Effector memory CD4-positive, alpha-beta T cell (primary cell): ENCODE measurements at regions not wholly inside any gene's neighbourhood (a gene's known extent, or its start where the extent isn't known, plus 50 kb on each side); places are given as distances from the start of the nearest gene placed in this dataset.

Experiments
- DNase-seq, 3 donors: peaks; one replicate each; pipeline ENCODE4 v3.0.0-alpha.2; 2020
- H3K27ac ChIP-seq: 2 replicates; pipeline ENCODE4 v1.7.0; 2013; ENCODE audit warnings: mild to moderate bottlenecking, low read length, moderate library complexity; ENCODE audit not compliant: insufficient read depth, poor library complexity, severe bottlenecking
- H3K27me3 ChIP-seq: replicated peaks from 2 replicates; pipeline ENCODE4 v1.7.0; 2013; ENCODE audit warnings: mild to moderate bottlenecking, low read length; ENCODE audit not compliant: insufficient read depth, control insufficient read depth, poor library complexity, severe bottlenecking
- H3K36me3 ChIP-seq: 2 replicates; pipeline ENCODE4 v1.7.0; 2013; ENCODE audit warnings: mild to moderate bottlenecking, low read length, moderate library complexity; ENCODE audit not compliant: control insufficient read depth, insufficient read depth
- H3K4me1 ChIP-seq: 2 replicates; pipeline ENCODE4 v1.7.0; 2013; ENCODE audit warnings: low read length, mild to moderate bottlenecking; ENCODE audit not compliant: control insufficient read depth, insufficient read depth, poor library complexity, severe bottlenecking
- H3K4me3 ChIP-seq: 2 replicates; pipeline ENCODE4 v1.7.0; 2013; ENCODE audit warnings: low read length, low read depth, mild to moderate bottlenecking; ENCODE audit not compliant: insufficient read depth, poor library complexity, severe bottlenecking
- H3K9me3 ChIP-seq: 2 replicates; pipeline ENCODE4 v1.7.0; 2013; ENCODE audit warnings: mild to moderate bottlenecking, low read length, moderate library complexity; ENCODE audit not compliant: control insufficient read depth

DNA sequence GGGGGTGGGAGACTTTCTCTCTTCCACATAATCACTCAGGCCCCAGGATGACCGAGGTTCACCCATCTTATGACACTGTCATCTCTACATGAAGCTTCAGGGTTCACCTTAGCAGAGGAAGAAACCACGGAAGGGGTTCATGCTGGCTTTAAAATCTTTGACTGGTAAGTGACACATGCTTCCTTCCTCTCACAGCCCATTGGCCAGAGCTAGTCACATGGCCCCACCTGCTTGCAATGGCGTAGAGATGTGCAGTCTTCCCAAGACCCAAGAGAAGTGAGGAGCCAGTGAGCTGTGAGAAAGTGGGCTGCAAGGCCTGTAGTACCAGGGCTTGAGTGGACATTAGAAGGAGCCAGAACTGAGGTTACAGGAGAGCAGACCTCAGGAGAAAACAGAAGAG is 180.3 kb downstream of the AXIN2 start:
- H3K4me1 ChIP-seq = no peaks in the 10 kb centered on the region
- H3K36me3 ChIP-seq = no peaks in the 10 kb centered on the region
- H3K4me3 ChIP-seq = no peak overlapping the region
- no peaks in the 10 kb centered on the region for H3K9me3 ChIP-seq
- no peak overlapping the region for H3K27ac ChIP-seq
- DNase-seq = no peak
- no peaks in the 10 kb centered on the region for H3K27me3 ChIP-seq

DNA sequence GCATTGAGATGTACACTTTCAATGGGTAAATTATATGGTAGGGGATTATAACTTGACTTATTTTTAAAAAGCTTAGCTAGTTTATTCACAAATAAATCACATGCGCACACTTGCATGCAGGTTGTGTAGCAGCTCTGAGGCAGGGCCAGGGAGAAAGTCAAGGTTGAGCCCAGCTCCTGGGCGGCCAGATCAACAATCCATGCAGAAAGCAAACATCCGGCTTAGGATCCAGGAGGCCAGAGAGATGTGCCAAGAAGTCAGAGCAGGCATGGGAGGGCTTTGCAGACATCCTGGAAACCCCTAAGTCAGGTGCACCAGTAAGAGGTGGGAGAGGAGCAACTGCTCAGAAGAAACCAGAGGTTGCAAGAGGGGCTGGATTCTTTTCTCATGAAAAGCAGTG is 186.5 kb downstream of the AXIN2 start:
- Histone ChIP-seq H3K27me3 (no peaks in the 10 kb centered on the region), H3K4me1 (no peaks in the 10 kb centered on the region), H3K9me3 (no peaks in the 10 kb centered on the region), H3K27ac (no peak overlapping the region), H3K4me3 (no peak overlapping the region), H3K36me3 (no peaks in the 10 kb centered on the region)
- no peak for DNase-seq

DNA sequence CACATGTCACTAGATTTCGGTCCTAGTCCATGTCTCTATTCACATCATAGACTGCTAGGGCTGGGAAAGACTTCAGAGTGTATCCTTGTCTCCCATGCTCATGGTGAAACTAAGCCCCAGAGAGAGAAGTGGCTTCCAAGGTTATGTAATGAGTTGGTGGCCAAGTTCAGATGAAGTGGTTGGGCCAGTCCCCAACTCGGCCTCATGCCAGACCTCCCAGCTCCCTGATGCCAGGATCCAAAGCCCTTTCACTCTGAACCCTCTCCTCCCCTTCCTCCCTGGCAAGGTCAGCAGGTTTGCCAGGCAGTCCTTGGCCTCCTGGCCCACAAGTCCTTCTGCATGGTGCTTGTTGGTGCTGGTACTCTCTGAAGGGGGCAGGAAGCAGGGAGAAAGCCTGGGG is 189.7 kb downstream of the AXIN2 start:
- H3K36me3 ChIP-seq = no peaks in the 10 kb centered on the region
- no peak for DNase-seq
- no peak overlapping the region for H3K27ac ChIP-seq
- H3K9me3 ChIP-seq = no peaks in the 10 kb centered on the region
- H3K27me3 ChIP-seq = no peaks in the 10 kb centered on the region
- no peak overlapping the region for H3K4me3 ChIP-seq
- H3K4me1 ChIP-seq = no peaks in the 10 kb centered on the region

DNA sequence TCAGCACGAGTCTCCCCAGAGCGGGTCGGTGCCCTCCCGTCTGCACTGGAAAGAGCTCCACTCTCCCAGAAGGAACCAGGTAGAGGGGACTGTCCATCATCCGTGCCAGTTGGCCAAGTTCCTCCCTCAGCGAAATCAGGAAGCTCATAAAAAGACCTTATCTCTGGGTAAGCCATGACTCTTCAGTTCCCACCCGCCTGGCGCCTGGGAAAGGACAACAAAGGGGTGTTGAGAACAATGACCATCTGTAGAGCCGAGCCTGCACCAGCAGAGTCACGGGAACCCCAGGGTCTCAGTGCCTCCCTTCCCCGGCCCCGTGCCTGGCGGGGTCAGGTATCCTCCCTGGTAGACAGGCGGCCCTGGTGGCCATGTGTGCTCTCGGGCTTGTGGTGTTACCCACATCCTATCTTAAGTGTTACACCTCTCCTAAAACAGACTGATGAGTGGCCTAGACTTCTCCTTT is 190.7 kb downstream of the AXIN2 start:
- H3K4me1 ChIP-seq = no peaks in the 10 kb centered on the region
- DNase-seq = no peak
- H3K4me3 ChIP-seq = no peak overlapping the region
- H3K9me3 ChIP-seq = no peaks in the 10 kb centered on the region
- no peaks in the 10 kb centered on the region for H3K27me3 ChIP-seq
- H3K36me3 ChIP-seq = no peaks in the 10 kb centered on the region
- H3K27ac ChIP-seq = no peak overlapping the region

DNA sequence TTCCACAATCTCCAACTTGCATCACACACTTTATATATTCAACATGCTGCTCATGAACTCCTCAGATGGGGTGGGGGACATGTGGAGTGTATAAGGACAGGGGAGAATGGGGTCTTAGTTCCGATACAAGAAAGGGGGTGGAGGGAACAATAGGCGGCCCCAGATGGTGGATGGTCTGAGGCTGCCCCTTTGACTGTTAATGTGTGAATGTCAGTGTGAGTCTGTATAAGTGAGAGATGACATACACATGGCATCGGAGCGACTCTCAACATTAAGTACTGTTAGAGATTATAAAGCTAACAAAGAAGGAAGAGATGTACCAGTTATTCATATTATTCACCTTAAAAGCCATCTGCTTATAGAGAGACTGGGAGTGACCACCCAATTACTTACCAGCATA is 193.1 kb downstream of the AXIN2 start:
- Histone ChIP-seq H3K27ac (no peak overlapping the region), H3K27me3 (no peaks in the 10 kb centered on the region), H3K4me1 (no peaks in the 10 kb centered on the region), H3K36me3 (no peaks in the 10 kb centered on the region), H3K4me3 (no peak overlapping the region), H3K9me3 (no peaks in the 10 kb centered on the region)
- no peak for DNase-seq

DNA sequence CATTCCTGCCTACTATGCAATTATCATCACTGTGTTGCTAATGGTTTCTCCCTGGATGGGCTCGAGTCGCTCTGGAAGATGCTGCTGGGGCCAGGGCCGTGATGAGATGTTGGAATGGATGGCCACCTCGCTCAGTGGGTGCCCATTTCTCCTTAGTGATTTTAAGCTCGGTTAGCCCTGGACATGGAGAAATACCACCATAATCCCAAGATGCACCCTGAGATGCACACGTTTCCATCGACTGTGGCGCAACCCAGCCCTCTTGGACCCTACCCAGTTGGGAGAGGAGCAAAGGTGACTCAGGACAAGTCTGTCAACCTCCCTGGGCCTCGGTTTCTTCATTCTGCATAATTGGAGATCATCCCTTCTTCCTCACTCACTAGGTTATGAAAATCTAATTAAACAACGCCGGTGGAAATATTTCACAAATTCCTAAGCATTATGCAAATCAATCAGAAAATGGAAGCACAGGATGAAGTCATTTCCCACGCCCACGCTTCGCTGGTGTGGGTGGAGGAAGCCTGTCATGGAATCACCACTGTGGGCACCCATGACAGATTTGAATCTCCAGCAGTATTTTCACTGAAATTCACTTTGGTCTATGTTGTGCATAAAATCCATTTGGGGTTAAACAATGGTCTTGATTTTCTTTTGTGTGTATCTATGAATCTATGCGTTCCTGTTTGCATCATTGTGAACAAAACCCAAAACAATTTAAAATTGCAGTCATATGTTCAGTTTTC is 195.2 kb downstream of the AXIN2 start:
- H3K36me3 ChIP-seq = no peaks in the 10 kb centered on the region
- H3K4me1 ChIP-seq = no peaks in the 10 kb centered on the region
- no peak overlapping the region for H3K27ac ChIP-seq
- no peak for DNase-seq
- no peaks in the 10 kb centered on the region for H3K27me3 ChIP-seq
- H3K9me3 ChIP-seq = no peaks in the 10 kb centered on the region
- H3K4me3 ChIP-seq = no peak overlapping the region

DNA sequence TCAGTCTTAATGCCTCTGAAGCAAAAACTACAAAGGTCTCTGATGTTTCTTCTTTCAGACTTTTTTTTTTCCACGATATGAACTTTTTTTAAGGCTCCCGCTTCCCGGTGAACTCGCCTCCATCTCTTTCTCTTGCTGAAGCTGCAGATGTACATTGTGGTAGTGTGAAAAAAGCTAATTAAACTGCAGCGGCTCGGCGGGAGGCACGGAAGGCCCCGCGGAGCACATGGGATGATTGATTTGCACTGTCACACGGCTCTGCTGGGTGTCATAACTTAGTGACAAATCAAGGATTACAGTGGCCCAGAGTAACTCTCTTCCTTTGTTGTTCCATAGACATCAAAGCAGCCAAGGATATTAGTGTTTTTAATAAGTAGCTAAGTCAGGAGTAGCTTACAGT is 196.3 kb downstream of the AXIN2 start:
- DNase-seq = no peak
- Histone ChIP-seq H3K9me3 (no peaks in the 10 kb centered on the region), H3K36me3 (no peaks in the 10 kb centered on the region), H3K27ac (no peak overlapping the region), H3K27me3 (no peaks in the 10 kb centered on the region), H3K4me3 (no peak overlapping the region), H3K4me1 (no peaks in the 10 kb centered on the region)

DNA sequence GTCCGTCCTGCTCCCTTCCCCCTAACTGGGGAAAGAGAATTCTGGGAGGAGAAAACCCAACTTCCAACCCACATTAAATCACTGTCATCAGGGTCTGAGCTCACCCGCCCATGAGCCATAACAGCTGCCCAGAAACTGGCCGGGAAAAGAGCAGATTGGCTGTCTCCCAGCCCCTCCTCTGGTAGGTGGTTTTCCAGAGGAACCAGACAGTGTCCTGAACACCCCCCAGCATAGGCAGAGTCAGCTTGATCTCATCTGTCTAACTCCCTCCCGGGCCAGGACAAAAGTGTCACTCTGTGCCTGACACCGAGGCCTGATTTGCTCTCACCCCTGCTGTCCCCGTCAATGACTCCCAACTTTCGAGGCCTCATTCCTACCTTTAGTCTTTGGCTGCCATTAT is 197.0 kb downstream of the AXIN2 start:
- Histone ChIP-seq H3K27me3 (no peaks in the 10 kb centered on the region), H3K4me1 (no peaks in the 10 kb centered on the region), H3K27ac (no peak overlapping the region), H3K36me3 (no peaks in the 10 kb centered on the region), H3K4me3 (no peak overlapping the region), H3K9me3 (no peaks in the 10 kb centered on the region)
- no peak for DNase-seq

DNA sequence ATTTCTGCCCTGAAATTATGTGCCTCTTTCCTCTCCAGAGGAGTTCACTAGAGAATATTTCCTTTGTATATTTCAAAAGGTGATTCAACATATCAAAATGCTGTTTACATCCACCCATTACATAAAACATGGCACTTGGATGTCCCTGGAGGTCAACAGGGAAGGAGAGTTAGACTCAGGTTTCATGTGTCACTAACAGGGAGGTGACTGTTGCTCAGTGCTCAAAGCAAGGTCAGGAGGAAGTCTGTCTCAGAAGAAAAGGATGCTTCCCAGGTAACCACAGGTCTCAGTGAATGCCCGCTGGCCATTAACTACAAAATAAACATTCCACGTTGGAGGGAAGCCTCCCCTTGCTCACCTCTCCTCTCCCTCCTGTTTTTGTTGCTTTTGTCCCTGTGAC is 198.6 kb downstream of the AXIN2 start:
- no peak for DNase-seq
- Histone ChIP-seq H3K4me3 (no peak overlapping the region), H3K9me3 (no peaks in the 10 kb centered on the region), H3K27me3 (no peaks in the 10 kb centered on the region), H3K4me1 (no peaks in the 10 kb centered on the region), H3K36me3 (no peaks in the 10 kb centered on the region), H3K27ac (no peak overlapping the region)

DNA sequence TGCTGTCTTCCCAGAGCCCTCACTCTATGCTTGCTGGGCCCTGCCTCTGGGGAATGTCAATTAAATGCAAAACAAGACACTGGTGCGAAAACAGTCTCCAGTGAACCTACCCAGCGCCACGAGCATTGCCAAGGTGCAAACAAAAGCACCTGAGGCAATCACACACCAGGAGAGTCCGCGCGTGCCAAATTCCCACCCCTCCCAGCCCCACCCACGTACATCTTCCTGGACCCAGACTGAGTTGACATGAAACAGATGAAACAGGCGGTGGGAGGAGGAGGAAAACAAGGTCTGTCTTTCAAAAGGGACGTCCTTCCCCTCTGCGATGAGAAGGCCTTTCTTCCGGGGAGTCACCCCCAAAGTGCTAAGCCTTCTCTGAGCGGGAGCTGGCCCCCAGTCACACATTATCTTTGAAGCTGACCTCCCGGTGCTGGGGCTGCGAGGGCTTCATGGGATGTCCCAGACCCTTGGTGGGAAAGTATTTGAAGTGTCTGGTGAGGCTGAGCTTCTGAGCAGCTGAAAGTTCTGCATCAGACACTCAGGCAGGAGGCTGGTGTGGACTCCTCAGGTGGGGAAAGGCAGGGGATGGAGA is 200.4 kb downstream of the AXIN2 start:
- no peak for DNase-seq
- H3K36me3 ChIP-seq = no peaks in the 10 kb centered on the region
- H3K4me3 ChIP-seq = no peak overlapping the region
- H3K9me3 ChIP-seq = no peaks in the 10 kb centered on the region
- H3K27ac ChIP-seq = no peak overlapping the region
- H3K27me3 ChIP-seq = no peaks in the 10 kb centered on the region
- H3K4me1 ChIP-seq = no peaks in the 10 kb centered on the region
